Neural crest cell (in vitro differentiated cells): ENCODE measurements at regions not wholly inside any gene's neighbourhood (a gene's known extent, or its start where the extent isn't known, plus 50 kb on each side); places are given as distances from the start of the nearest gene placed in this dataset.

ENCODE experiments used
- DNase-seq: peaks from one replicate; pipeline ENCODE4 v3.0.0; 2021; ENCODE audit warnings: low read depth, mixed read lengths, low spot score
- H3K27ac Mint-ChIP-seq: one replicate; pipeline ENCODE4 v1.8.0; 2021; ENCODE audit warnings: mild to moderate bottlenecking, mixed read lengths; ENCODE audit not compliant: unreplicated experiment
- H3K27me3 Mint-ChIP-seq: 2 replicates; pipeline ENCODE4 v1.8.0; 2021; ENCODE audit warnings: low read depth, mild to moderate bottlenecking, mixed read lengths
- H3K36me3 Mint-ChIP-seq: 2 replicates; pipeline ENCODE4 v1.8.0; 2021; ENCODE audit warnings: low read depth, mild to moderate bottlenecking, mixed read lengths
- H3K4me1 Mint-ChIP-seq: 2 replicates; pipeline ENCODE4 v1.8.0; 2021; ENCODE audit warnings: mixed read lengths
- H3K4me3 Mint-ChIP-seq: one replicate; pipeline ENCODE4 v1.8.0; 2021; ENCODE audit warnings: mild to moderate bottlenecking, mixed read lengths
- H3K9me3 Mint-ChIP-seq: 2 replicates; pipeline ENCODE4 v1.8.0; 2021; ENCODE audit warnings: mixed read lengths
- TF ChIP-seq, protein P1 (sequence below): fragments of 200-600 bp; sonication (generic); conservative IDR thresholded peaks from 2 replicates; pipeline ENCODE4 v1.5.0; 2021; ENCODE audit warnings: antibody characterized with exemption, mild to moderate bottlenecking

DNA sequence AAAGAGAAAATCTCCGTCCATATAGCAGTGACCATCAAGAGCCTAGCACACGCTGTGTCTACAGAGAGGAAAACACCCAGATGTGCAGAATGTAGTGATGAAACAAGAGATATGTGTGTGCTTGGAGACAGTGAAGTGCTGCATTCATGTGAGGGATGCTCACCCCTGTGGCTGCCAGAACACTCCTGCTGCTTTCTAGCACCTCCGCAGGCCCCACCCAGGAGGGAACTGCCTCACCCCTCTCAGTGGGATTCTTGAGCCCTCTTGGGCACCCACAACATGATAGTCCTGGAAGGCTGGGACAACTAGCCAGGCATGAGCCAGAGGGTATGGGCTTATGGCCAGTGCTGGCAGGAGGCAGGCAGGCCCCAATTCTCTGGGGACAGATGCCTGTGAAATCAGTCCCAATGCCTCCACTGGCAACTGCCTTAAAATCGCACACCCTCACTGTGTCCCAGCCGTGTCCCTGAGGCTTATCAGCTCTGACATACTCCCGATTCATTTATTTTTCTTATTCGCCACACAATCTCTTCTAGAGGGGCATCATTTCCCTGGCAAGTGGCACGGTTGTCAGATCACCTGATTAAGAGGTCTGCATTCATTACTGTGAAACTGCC lies 73.2 kb upstream of the FSTL4 start:
- H3K4me1 Mint-ChIP-seq: peaks cover 4% of the 10 kb centered on the region
- no peaks in the 10 kb centered on the region for H3K9me3 Mint-ChIP-seq
- peaks cover 14% of the 10 kb centered on the region for H3K27me3 Mint-ChIP-seq
- TF ChIP-seq, protein P1, sequence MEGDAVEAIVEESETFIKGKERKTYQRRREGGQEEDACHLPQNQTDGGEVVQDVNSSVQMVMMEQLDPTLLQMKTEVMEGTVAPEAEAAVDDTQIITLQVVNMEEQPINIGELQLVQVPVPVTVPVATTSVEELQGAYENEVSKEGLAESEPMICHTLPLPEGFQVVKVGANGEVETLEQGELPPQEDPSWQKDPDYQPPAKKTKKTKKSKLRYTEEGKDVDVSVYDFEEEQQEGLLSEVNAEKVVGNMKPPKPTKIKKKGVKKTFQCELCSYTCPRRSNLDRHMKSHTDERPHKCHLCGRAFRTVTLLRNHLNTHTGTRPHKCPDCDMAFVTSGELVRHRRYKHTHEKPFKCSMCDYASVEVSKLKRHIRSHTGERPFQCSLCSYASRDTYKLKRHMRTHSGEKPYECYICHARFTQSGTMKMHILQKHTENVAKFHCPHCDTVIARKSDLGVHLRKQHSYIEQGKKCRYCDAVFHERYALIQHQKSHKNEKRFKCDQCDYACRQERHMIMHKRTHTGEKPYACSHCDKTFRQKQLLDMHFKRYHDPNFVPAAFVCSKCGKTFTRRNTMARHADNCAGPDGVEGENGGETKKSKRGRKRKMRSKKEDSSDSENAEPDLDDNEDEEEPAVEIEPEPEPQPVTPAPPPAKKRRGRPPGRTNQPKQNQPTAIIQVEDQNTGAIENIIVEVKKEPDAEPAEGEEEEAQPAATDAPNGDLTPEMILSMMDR: no peak
- H3K36me3 Mint-ChIP-seq: no peaks in the 10 kb centered on the region
- no peak overlapping the region for H3K4me3 Mint-ChIP-seq
- DNase-seq: no peak
- H3K27ac Mint-ChIP-seq: no peak overlapping the region

DNA sequence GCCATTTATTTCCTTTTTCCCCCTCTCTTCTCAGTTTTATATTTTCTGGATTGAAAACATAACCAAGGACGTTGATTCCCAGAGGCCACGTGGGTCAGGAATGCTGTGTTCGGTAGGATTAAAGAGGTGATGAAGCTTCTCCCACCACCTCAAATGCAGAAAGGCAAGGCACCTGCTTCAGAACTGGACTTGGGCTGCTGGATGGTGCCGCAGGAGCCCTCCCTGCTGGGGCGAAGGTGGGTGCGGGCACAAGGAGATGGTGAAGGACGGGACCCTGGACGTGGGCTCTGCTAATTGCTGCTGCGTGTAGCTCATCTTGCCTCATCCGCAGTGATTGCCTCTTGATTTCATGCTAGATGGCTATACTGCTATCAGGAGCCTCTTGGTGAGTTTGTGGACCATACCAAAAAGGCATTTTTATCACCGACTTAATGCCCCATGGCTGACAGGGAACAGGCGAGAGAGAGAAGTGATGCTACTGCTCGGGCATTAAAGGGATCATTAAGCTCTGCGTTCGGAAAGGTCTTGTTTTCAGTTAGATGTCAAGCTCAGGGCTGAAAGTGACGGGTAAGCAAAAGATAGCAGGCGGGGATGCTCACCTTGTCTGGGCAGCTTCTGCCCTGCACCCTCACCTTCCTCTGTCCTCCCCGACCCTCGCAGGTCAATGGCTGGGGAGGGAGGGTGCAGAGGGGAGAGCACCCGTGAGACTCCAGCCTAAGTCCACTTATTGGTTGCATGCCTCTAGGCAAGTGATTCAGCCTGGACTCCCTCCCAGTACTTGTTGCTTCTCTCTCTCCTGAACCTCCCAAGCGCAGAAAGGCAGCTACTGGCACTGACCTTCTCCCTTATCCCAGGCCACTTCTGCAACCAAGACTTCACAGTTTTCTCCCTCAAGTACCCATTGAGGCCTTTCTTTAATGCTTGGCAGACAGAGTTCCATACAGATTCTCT lies 71.6 kb upstream of the FSTL4 start:
- DNase-seq: no peak
- Mint-ChIP-seq H3K27ac (no peak overlapping the region), H3K36me3 (no peaks in the 10 kb centered on the region), H3K27me3 (peaks cover 4% of the 10 kb centered on the region), H3K4me3 (no peak overlapping the region), H3K4me1 (peaks cover 4% of the 10 kb centered on the region), H3K9me3 (no peaks in the 10 kb centered on the region)
- TF ChIP-seq, protein P1: no peak

DNA sequence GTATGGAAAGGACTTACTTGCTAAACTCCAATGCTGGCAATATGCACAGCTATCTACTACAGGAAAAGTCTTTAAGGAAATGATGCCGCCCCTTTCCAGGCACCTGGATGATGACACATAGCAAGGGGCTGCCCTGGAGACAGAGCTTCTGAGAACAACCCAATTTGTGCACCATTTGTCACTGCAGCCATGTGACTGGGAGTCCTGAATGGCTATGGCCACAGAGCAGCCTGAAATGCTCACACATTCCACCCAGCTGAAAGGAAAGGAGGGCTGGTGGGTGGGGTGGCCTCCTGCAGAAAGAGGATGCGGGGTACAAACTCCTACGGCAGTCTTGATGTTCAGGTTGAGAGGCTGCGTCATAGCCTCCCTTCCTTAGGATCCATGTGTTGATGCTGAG lies 70.1 kb upstream of the FSTL4 start:
- TF ChIP-seq, protein P1: no peak
- peaks cover 4% of the 10 kb centered on the region for H3K4me1 Mint-ChIP-seq
- no peak for DNase-seq
- H3K9me3 Mint-ChIP-seq: no peaks in the 10 kb centered on the region
- no peak overlapping the region for H3K4me3 Mint-ChIP-seq
- no peaks in the 10 kb centered on the region for H3K36me3 Mint-ChIP-seq
- peaks cover 6% of the 10 kb centered on the region for H3K27me3 Mint-ChIP-seq
- H3K27ac Mint-ChIP-seq: no peak overlapping the region

DNA sequence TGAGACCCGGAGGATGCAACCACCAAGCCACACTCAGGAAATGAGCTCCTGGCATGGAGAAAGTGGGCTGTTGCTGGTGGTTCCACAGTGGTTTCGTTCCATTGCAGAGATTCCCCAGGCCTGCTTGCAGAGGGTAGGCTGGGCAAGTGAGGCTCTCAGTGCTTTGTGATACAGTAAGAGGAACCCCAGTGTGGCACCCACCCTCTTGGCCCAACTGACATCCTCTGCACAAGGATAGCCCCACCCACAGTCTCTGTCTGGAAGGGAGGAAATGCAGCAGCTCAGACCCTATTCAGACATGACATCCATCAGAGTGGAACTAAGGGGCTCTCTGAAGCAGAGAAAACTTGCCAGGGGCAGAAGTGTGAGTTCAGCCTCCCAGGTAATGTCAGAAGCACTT lies 69.6 kb upstream of the FSTL4 start:
- TF ChIP-seq, protein P1: no peak
- no peaks in the 10 kb centered on the region for H3K9me3 Mint-ChIP-seq
- H3K36me3 Mint-ChIP-seq: no peaks in the 10 kb centered on the region
- no peak overlapping the region for H3K27ac Mint-ChIP-seq
- DNase-seq: no peak
- no peak overlapping the region for H3K4me3 Mint-ChIP-seq
- peaks cover 4% of the 10 kb centered on the region for H3K4me1 Mint-ChIP-seq
- peaks cover 3% of the 10 kb centered on the region for H3K27me3 Mint-ChIP-seq

DNA sequence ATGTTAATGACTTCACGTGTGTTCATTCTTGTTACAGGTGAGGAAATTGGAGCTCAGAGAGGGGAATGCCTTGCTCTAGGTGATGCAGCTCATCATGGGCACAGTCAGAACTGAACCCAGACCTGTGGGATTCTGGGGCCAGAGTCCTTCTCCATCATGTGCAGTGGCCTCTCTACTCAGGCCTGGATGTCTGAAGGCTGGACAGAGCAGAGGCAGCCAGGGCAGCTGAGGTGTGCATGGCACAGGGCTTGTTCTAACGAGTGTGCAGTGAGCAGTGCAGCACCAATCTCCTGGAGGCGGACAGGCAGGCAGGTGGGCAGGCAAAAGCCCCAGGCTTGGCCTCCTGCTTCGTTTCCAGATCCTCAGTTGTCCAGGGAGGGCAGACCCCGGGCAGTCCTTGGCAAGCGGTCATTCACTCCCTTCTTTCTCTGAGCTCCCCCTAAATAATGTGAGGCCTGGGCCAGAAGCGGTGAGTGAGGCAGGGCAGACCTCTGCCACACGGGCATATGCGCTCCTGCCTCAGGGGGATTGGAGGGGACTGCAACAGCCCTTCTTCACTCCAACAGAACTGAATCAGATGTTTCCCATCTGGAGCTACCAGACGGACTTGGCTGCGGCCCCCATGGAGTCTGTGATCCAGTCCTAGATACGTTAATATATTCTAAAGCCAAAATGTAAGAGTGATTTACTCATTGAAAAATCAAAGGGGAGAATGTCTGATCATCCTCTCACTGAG lies 68.7 kb upstream of the FSTL4 start:
- Mint-ChIP-seq H3K27ac (no peak overlapping the region), H3K27me3 (peaks cover 3% of the 10 kb centered on the region), H3K4me3 (no peak overlapping the region), H3K4me1 (peaks cover 4% of the 10 kb centered on the region), H3K9me3 (no peaks in the 10 kb centered on the region), H3K36me3 (no peaks in the 10 kb centered on the region)
- no peak for DNase-seq
- TF ChIP-seq, protein P1: no peak
